BJ (cell line): ENCODE measurements at regions not wholly inside any gene's neighbourhood (a gene's known extent, or its start where the extent isn't known, plus 50 kb on each side); places are given as distances from the start of the nearest gene placed in this dataset.

Experiments
- CTCF ChIA-PET: fragments of 350-600 bp; formaldehyde crosslinking; extraction: SDS; loops from one replicate; lab custom pipeline; 2021; ENCODE audit warnings: antibody characterized with exemption, inconsistent platforms; lab: Yijun Ruan, JAX
- POLR2A ChIA-PET: fragments of 300-600 bp; sonication (Branson Sonifier 250); formaldehyde crosslinking; extraction: SDS; loops from one replicate; lab custom pipeline; 2021; ENCODE audit warnings: antibody characterized with exemption; lab: Charles Lee
- DNase-seq: peaks from one replicate; pipeline ENCODE4 v3.0.0-alpha.2; 2011; ENCODE audit warnings: low read depth
- H3K27me3 ChIP-seq: 2 replicates; pipeline ENCODE4 v1.6.0; 2011; ENCODE audit warnings: low read length; ENCODE audit not compliant: control insufficient read depth, insufficient read depth
- H3K36me3 ChIP-seq: 2 replicates; pipeline ENCODE4 v1.5.1; 2011; ENCODE audit warnings: low read length; ENCODE audit not compliant: control insufficient read depth, insufficient read depth
- H3K4me3 ChIP-seq: 2 replicates; pipeline ENCODE4 v1.5.1; 2011; ENCODE audit warnings: low read depth, mild to moderate bottlenecking, control low read depth, low read length
- CTCF ChIP-seq: IDR thresholded peaks from 2 replicates; pipeline ENCODE4 v1.5.1; 2011; ENCODE audit warnings: low read depth, mild to moderate bottlenecking, control low read depth, inconsistent platforms, low read length, moderate library complexity; ENCODE audit not compliant: insufficient read depth

GRCh38 chr1:213440766-213441165, 389.7 kb downstream of the RPS6KC1 start:
- ChIA-PET POLR2A (no interaction called here), CTCF (no interaction called here)
- DNase-seq, result no peak
- Histone ChIP-seq H3K27me3 (no peaks in the 10 kb centered on the region), H3K4me3 (no peak overlapping the region), H3K36me3 (no peaks in the 10 kb centered on the region)
- TF ChIP-seq CTCF, result no peak

GRCh38 chr1:213443415-213443814, 392.4 kb downstream of the RPS6KC1 start:
- Histone ChIP-seq H3K27me3 (no peaks in the 10 kb centered on the region), H3K36me3 (no peaks in the 10 kb centered on the region), H3K4me3 (no peak overlapping the region)
- ChIA-PET CTCF (no interaction called here), POLR2A (no interaction called here)
- no peak for TF ChIP-seq CTCF
- no peak for DNase-seq

GRCh38 chr1:213444224-213444623, 393.2 kb downstream of the RPS6KC1 start:
- ChIA-PET CTCF (no interaction called here), POLR2A (no interaction called here)
- no peaks in the 10 kb centered on the region for H3K27me3 ChIP-seq
- TF ChIP-seq CTCF, result no peak
- H3K4me3 ChIP-seq, result no peak overlapping the region
- H3K36me3 ChIP-seq, result no peaks in the 10 kb centered on the region
- no peak for DNase-seq

GRCh38 chr1:213446496-213446895, 395.5 kb downstream of the RPS6KC1 start:
- POLR2A ChIA-PET, result no interaction called here
- TF ChIP-seq CTCF, result no peak
- DNase-seq, result no peak
- Histone ChIP-seq H3K27me3 (no peaks in the 10 kb centered on the region), H3K4me3 (no peak overlapping the region), H3K36me3 (no peaks in the 10 kb centered on the region)
- CTCF ChIA-PET, result no interaction called here

- TF ChIP-seq CTCF, result no peak
- ChIA-PET POLR2A (no interaction called here), CTCF (no interaction called here)
- Histone ChIP-seq H3K27me3 (no peaks in the 10 kb centered on the region), H3K36me3 (no peaks in the 10 kb centered on the region), H3K4me3 (no peak overlapping the region)
- no peak for DNase-seq
Observed at GRCh38 chr1:213448360-213448759, 397.3 kb downstream of the RPS6KC1 start.
